Ovary (tissue), 3 donors: ENCODE measurements at regions not wholly inside any gene's neighbourhood (a gene's known extent, or its start where the extent isn't known, plus 50 kb on each side); places are given as distances from the start of the nearest gene placed in this dataset.

Source experiments
- CTCF ChIP-seq, 3 donors: fragments of 450-650 bp in 2 of 3; fragments of 200-600 bp in 1 of 3; IDR thresholded peaks; one replicate each; pipeline versions ENCODE4 v1.5.1 to v1.8.0; 2016 to 2022; ENCODE audit warnings: antibody characterized with exemption in 3 of 3, mild to moderate bottlenecking in 1 of 3
- POLR2A ChIP-seq: fragments of 450-650 bp; IDR thresholded peaks from one replicate; pipeline ENCODE4 v1.6.1; 2017; ENCODE audit warnings: antibody characterized with exemption, mild to moderate bottlenecking, moderate library complexity
- donor health status: DM: no; HTN: no; CAD: no.

- TF ChIP-seq CTCF (IDR thresholded peaks at IDR 0.05) (no peak), POLR2A (no peak)
Observed at GRCh38 chr14:71734885-71735284, 197.3 kb upstream of the RGS6 start.
